Parathyroid adenoma (tissue), 2 donors: ENCODE measurements at regions not wholly inside any gene's neighbourhood (a gene's known extent, or its start where the extent isn't known, plus 50 kb on each side); places are given as distances from the start of the nearest gene placed in this dataset.
"Not testable (repeated sequence)": the region's sequence is repeated elsewhere in the genome, so short reads cannot be mapped to it uniquely, and the experiment has no call there.

Experiments used
- H2AFZ ChIP-seq: fragments of 300-600 bp; sonication (generic); one replicate; pipeline ENCODE4 v1.7.0; 2017; ENCODE audit warnings: antibody characterized with exemption, mild to moderate bottlenecking
- H3K27ac ChIP-seq: fragments of 300-600 bp; sonication (generic); one replicate; pipeline ENCODE4 v1.7.0; 2017
- H3K27me3 ChIP-seq: fragments of 300-600 bp; sonication (generic); one replicate; pipeline ENCODE4 v1.7.0; 2017; ENCODE audit warnings: low read length; ENCODE audit not compliant: control insufficient read depth, insufficient read depth
- H3K36me3 ChIP-seq: fragments of 300-600 bp; sonication (generic); one replicate; pipeline ENCODE4 v1.7.0; 2017; ENCODE audit warnings: low read length; ENCODE audit not compliant: control insufficient read depth, insufficient read depth
- H3K4me1 ChIP-seq: fragments of 300-600 bp; sonication (generic); one replicate; pipeline ENCODE4 v1.7.0; 2017; ENCODE audit warnings: control low read depth
- H3K4me2 ChIP-seq: fragments of 300-600 bp; sonication (generic); one replicate; pipeline ENCODE4 v1.7.0; 2017; ENCODE audit warnings: low read length
- H3K4me3 ChIP-seq: fragments of 300-600 bp; sonication (generic); one replicate; pipeline ENCODE4 v1.7.0; 2017; ENCODE audit warnings: low read depth, low read length
- H3K79me2 ChIP-seq: fragments of 300-600 bp; sonication (generic); one replicate; pipeline ENCODE4 v1.7.0; 2017; ENCODE audit warnings: control low read depth
- H3K9ac ChIP-seq: fragments of 300-600 bp; sonication (generic); one replicate; pipeline ENCODE4 v1.7.0; 2017; ENCODE audit warnings: mild to moderate bottlenecking
- H3K9me3 ChIP-seq: fragments of 300-600 bp; sonication (generic); one replicate; pipeline ENCODE4 v1.7.0; 2017; ENCODE audit warnings: low read length; ENCODE audit not compliant: control insufficient read depth
- CTCF ChIP-seq: fragments of 300-600 bp; sonication (generic); IDR thresholded peaks from one replicate; pipeline ENCODE4 v1.7.0; 2017; ENCODE audit warnings: antibody characterized with exemption, mild to moderate bottlenecking
- donor health status: primary hyperparathyroidism.

GRCh38 chr7:45421806-45422205, 152.4 kb upstream of the ADCY1 start:
- Histone ChIP-seq H3K36me3 (no peaks in the 10 kb centered on the region), H3K9me3 (no peaks in the 10 kb centered on the region), H3K27me3 (no peaks in the 10 kb centered on the region), H3K4me1 (no peaks in the 10 kb centered on the region), H3K4me3 (no peak overlapping the region), H3K9ac (no peak overlapping the region), H3K4me2 (no peak overlapping the region), H2AFZ (no peak overlapping the region), H3K79me2 (no peaks in the 10 kb centered on the region), H3K27ac (no peak overlapping the region)
- no peak for TF ChIP-seq CTCF

- H3K9ac ChIP-seq: no peak overlapping the region
- H2AFZ ChIP-seq: no peak overlapping the region
- TF ChIP-seq CTCF: no peak
- no peak overlapping the region for H3K4me2 ChIP-seq
- no peaks in the 10 kb centered on the region for H3K79me2 ChIP-seq
- no peak overlapping the region for H3K27ac ChIP-seq
- H3K4me1 ChIP-seq: no peaks in the 10 kb centered on the region
- H3K27me3 ChIP-seq: no peaks in the 10 kb centered on the region
- H3K4me3 ChIP-seq: no peak overlapping the region
- H3K36me3 ChIP-seq: no peaks in the 10 kb centered on the region
- H3K9me3 ChIP-seq: no peaks in the 10 kb centered on the region
These were observed 143.8 kb upstream of the ADCY1 start for GRCh38 chr7:45430397-45430796.

- Histone ChIP-seq H3K27me3 (no peaks in the 10 kb centered on the region), H3K4me3 (no peak overlapping the region), H3K4me2 (no peak overlapping the region), H3K9ac (no peak overlapping the region), H2AFZ (no peak overlapping the region), H3K27ac (no peak overlapping the region), H3K36me3 (no peaks in the 10 kb centered on the region), H3K79me2 (no peaks in the 10 kb centered on the region), H3K4me1 (no peaks in the 10 kb centered on the region), H3K9me3 (no peaks in the 10 kb centered on the region)
- no peak for TF ChIP-seq CTCF
These were observed 139.9 kb upstream of the ADCY1 start for GRCh38 chr7:45434167-45434784.

- H3K9ac ChIP-seq: no peak overlapping the region
- H3K27me3 ChIP-seq: no peaks in the 10 kb centered on the region
- no peak overlapping the region for H2AFZ ChIP-seq
- no peaks in the 10 kb centered on the region for H3K36me3 ChIP-seq
- no peak overlapping the region for H3K27ac ChIP-seq
- H3K79me2 ChIP-seq: no peaks in the 10 kb centered on the region
- no peak overlapping the region for H3K4me2 ChIP-seq
- no peak overlapping the region for H3K4me3 ChIP-seq
- TF ChIP-seq CTCF: no peak
- H3K9me3 ChIP-seq: no peaks in the 10 kb centered on the region
- no peaks in the 10 kb centered on the region for H3K4me1 ChIP-seq
These were observed 139.0 kb upstream of the ADCY1 start for GRCh38 chr7:45435131-45435530.

- no peak for TF ChIP-seq CTCF
- Histone ChIP-seq H3K27me3 (no peaks in the 10 kb centered on the region), H3K27ac (no peak overlapping the region), H3K9me3 (no peaks in the 10 kb centered on the region), H2AFZ (no peak overlapping the region), H3K4me1 (no peaks in the 10 kb centered on the region), H3K4me3 (no peak overlapping the region), H3K79me2 (no peaks in the 10 kb centered on the region), H3K4me2 (no peak overlapping the region), H3K9ac (no peak overlapping the region), H3K36me3 (no peaks in the 10 kb centered on the region)
These were observed 138.3 kb upstream of the ADCY1 start for GRCh38 chr7:45435846-45436245.

- H3K9me3 ChIP-seq, H3K4me3 ChIP-seq, H3K36me3 ChIP-seq, H2AFZ ChIP-seq, H3K4me2 ChIP-seq, H3K27ac ChIP-seq, H3K79me2 ChIP-seq, H3K27me3 ChIP-seq, H3K4me1 ChIP-seq, H3K9ac ChIP-seq: not testable (repeated sequence)
These were observed 133.4 kb upstream of the ADCY1 start for GRCh38 chr7:45440776-45441175.
